CD14-positive monocyte (primary cell): ENCODE measurements at regions not wholly inside any gene's neighbourhood (a gene's known extent, or its start where the extent isn't known, plus 50 kb on each side); places are given as distances from the start of the nearest gene placed in this dataset.

Source experiments
- DNase-seq, 3 donors: peaks; one replicate each; pipeline ENCODE4 v3.0.0-alpha.2; 2011 to 2022
- H2AFZ ChIP-seq: 2 replicates; pipeline ENCODE4 v1.6.0; 2012; ENCODE audit warnings: mild to moderate bottlenecking, low read depth, low read length, inconsistent platforms; ENCODE audit not compliant: insufficient read depth, poor library complexity, severe bottlenecking
- H3K27ac ChIP-seq, 2 donors: 1 replicate in 1 of 2; 2 replicates in 1 of 2; pipeline ENCODE4 v1.5.1; 2012 to 2013; ENCODE audit warnings: low read length in 2 of 2, control low read depth in 1 of 2, inconsistent platforms in 1 of 2, low read depth in 1 of 2, mild to moderate bottlenecking in 1 of 2
- H3K27me3 ChIP-seq, 2 donors: one replicate each; pipeline versions ENCODE4 v1.6.0 to v1.6.1; 2011 to 2013; ENCODE audit warnings: low read length in 2 of 2; ENCODE audit not compliant: control insufficient read depth in 2 of 2, insufficient read depth in 2 of 2
- H3K36me3 ChIP-seq, 2 donors: replicated peaks in 1 of 2; 1 replicate in 1 of 2; 2 replicates in 1 of 2; pipeline versions ENCODE4 v1.5.1 to v1.6.1; 2012 to 2013; ENCODE audit warnings: low read length in 2 of 2, control low read depth in 1 of 2, inconsistent platforms in 1 of 2, mild to moderate bottlenecking in 1 of 2; ENCODE audit not compliant: insufficient read depth in 2 of 2, control insufficient read depth in 1 of 2
- H3K4me1 ChIP-seq, 2 donors: 1 replicate in 1 of 2; 2 replicates in 1 of 2; pipeline versions ENCODE4 v1.5.1 to v1.6.1; 2012 to 2013; ENCODE audit warnings: low read length in 2 of 2, control low read depth in 1 of 2, inconsistent platforms in 1 of 2, mild to moderate bottlenecking in 1 of 2, moderate library complexity in 1 of 2; ENCODE audit not compliant: insufficient read depth in 2 of 2, control insufficient read depth in 1 of 2
- H3K4me2 ChIP-seq: replicated peaks from 2 replicates; pipeline ENCODE3; 2012; ENCODE audit warnings: low read length, moderate library complexity, mild to moderate bottlenecking; ENCODE audit not compliant: poor library complexity, severe bottlenecking; ENCODE audit errors: extremely low read depth
- H3K4me3 ChIP-seq, 3 experiments: fragments of 200-600 bp in 1 of 3; sonication (generic) in 1 of 3; replicated peaks in 1 of 3; 1 replicate in 2 of 3; 2 replicates in 1 of 3; pipeline ENCODE4 v1.5.1; 2011 to 2013; ENCODE audit warnings: low read length in 3 of 3, mild to moderate bottlenecking in 3 of 3, control low read depth in 2 of 3, low read depth in 2 of 3, inconsistent platforms in 1 of 3, moderate library complexity in 1 of 3
- H3K79me2 ChIP-seq: 2 replicates; pipeline ENCODE4 v1.6.0; 2012; ENCODE audit warnings: mild to moderate bottlenecking, control low read depth, inconsistent platforms, low read length, moderate library complexity; ENCODE audit not compliant: insufficient read depth
- H3K9ac ChIP-seq: 2 replicates; pipeline ENCODE4 v1.6.0; 2017; ENCODE audit warnings: low read length, mild to moderate bottlenecking; ENCODE audit not compliant: insufficient read depth, poor library complexity, severe bottlenecking
- H3K9me3 ChIP-seq, 2 donors: replicated peaks in 1 of 2; 1 replicate in 1 of 2; 2 replicates in 1 of 2; pipeline versions ENCODE4 v1.5.1 to v1.6.1; 2012 to 2013; ENCODE audit warnings: low read length in 2 of 2, control low read depth in 1 of 2; ENCODE audit not compliant: control insufficient read depth in 1 of 2, insufficient read depth in 1 of 2
- H4K20me1 ChIP-seq: 2 replicates; pipeline ENCODE4 v1.6.0; 2012; ENCODE audit warnings: mild to moderate bottlenecking, low read length, control low read depth, moderate library complexity; ENCODE audit not compliant: insufficient read depth
- H3K27ac Mint-ChIP-seq, 7 donors: one replicate each; pipeline ENCODE4 v1.8.0; 2020; ENCODE audit warnings: mild to moderate bottlenecking in 7 of 7, mixed read lengths in 7 of 7, moderate library complexity in 6 of 7, inconsistent platforms in 2 of 7
- H3K27me3 Mint-ChIP-seq, 3 donors: one replicate each; pipeline ENCODE4 v1.8.0; 2021 to 2022; ENCODE audit warnings: low read depth in 3 of 3, mild to moderate bottlenecking in 3 of 3, mixed read lengths in 3 of 3, moderate library complexity in 3 of 3, inconsistent platforms in 1 of 3
- H3K36me3 Mint-ChIP-seq, 2 donors: one replicate each; pipeline ENCODE4 v1.8.0; 2020; ENCODE audit warnings: mixed read lengths in 2 of 2, inconsistent platforms in 1 of 2, mild to moderate bottlenecking in 1 of 2
- H3K4me1 Mint-ChIP-seq: one replicate; pipeline ENCODE4 v1.8.0; 2020; ENCODE audit warnings: mild to moderate bottlenecking, mixed read lengths
- H3K4me3 Mint-ChIP-seq, 2 donors: one replicate each; pipeline ENCODE4 v1.8.0; 2020; ENCODE audit warnings: mild to moderate bottlenecking in 2 of 2, mixed read lengths in 2 of 2, moderate library complexity in 1 of 2
- H3K9me3 Mint-ChIP-seq, 7 donors: one replicate each; pipeline ENCODE4 v1.8.0; 2020 to 2022; ENCODE audit warnings: mixed read lengths in 7 of 7, mild to moderate bottlenecking in 6 of 7, moderate library complexity in 6 of 7, inconsistent platforms in 2 of 7
- CTCF ChIP-seq: fragments of 200-600 bp; IDR thresholded peaks from one replicate; pipeline ENCODE4 v1.8.0; 2022; ENCODE audit warnings: antibody characterized with exemption, mild to moderate bottlenecking
- WGBS: methylation state at CpG from one replicate; pipeline ENCODE4 v1.1.5; 2013; ENCODE audit warnings: missing lambda C conversion rate; ENCODE audit not compliant: insufficient coverage; 5-methylcytosine and 5-hydroxymethylcytosine counted together
- intact Hi-C, 2 donors: fragments of 100-400 bp; cut with micrococcal nuclease; formaldehyde crosslinking; loops; one replicate each; pipeline versions ENCODE4 v1.15.0 to v1.15.1; 2023

GRCh38 chr1:4083231-4084047 lies 183.4 kb upstream of the C1orf174 start:
- H3K4me1 ChIP-seq = no peaks in the 10 kb centered on the region
- no peak for TF ChIP-seq CTCF
- H3K27ac ChIP-seq = no peak overlapping the region
- Mint-ChIP-seq H3K9me3 (peaks cover 2 to 20% (median 16%) of the 10 kb centered on the region in 7 donors), H3K27ac (no peak overlapping the region), H3K4me1 (no peaks in the 10 kb centered on the region), H3K4me3 (no peak overlapping the region), H3K36me3 (no peaks in the 10 kb centered on the region), H3K27me3 (peaks cover 0 to 2% (median 1%) of the 10 kb centered on the region in 3 donors)
- H3K36me3 ChIP-seq = no peaks in the 10 kb centered on the region
- peaks cover 0 to 19% of the 10 kb centered on the region in 2 donors for H3K9me3 ChIP-seq
- no peak overlapping the region for H2AFZ ChIP-seq
- no peaks in the 10 kb centered on the region for H3K27me3 ChIP-seq
- 84% methylated on average over 17 of the region's 18 CpGs for WGBS
- no peak for DNase-seq
- H3K9ac ChIP-seq = no peak overlapping the region
- H3K4me2 ChIP-seq = no peak overlapping the region
- intact Hi-C loops = loop anchor here in 1 of 2 donors (10.0 kb wide), 1 partner anchor 59 kb away; no protein-coding TSS in a partner anchor
- H4K20me1 ChIP-seq = no peaks in the 10 kb centered on the region
- no peaks in the 10 kb centered on the region for H3K79me2 ChIP-seq
- no peak overlapping the region for H3K4me3 ChIP-seq

GRCh38 chr1:4084048-4084431 lies 184.0 kb upstream of the C1orf174 start:
- Mint-ChIP-seq H3K9me3 (peaks cover 1 to 19% (median 17%) of the 10 kb centered on the region in 7 donors), H3K27ac (no peak overlapping the region), H3K27me3 (peaks cover 0 to 2% (median 1%) of the 10 kb centered on the region in 3 donors), H3K4me3 (no peak overlapping the region), H3K36me3 (no peaks in the 10 kb centered on the region), H3K4me1 (no peaks in the 10 kb centered on the region)
- no peaks in the 10 kb centered on the region for H3K27me3 ChIP-seq
- H3K36me3 ChIP-seq = no peaks in the 10 kb centered on the region
- no peaks in the 10 kb centered on the region for H3K4me1 ChIP-seq
- H3K9me3 ChIP-seq = peaks cover 0 to 21% of the 10 kb centered on the region in 2 donors
- H3K27ac ChIP-seq = no peak overlapping the region
- no peak for DNase-seq
- no peak overlapping the region for H3K4me3 ChIP-seq
- no peak overlapping the region for H3K4me2 ChIP-seq
- H3K79me2 ChIP-seq = no peaks in the 10 kb centered on the region
- no peak for TF ChIP-seq CTCF
- H4K20me1 ChIP-seq = no peaks in the 10 kb centered on the region
- intact Hi-C loops = loop anchor here in 1 of 2 donors (10.0 kb wide), 1 partner anchor 59 kb away; no protein-coding TSS in a partner anchor
- 85% methylated on average over 5 of the region's 6 CpGs for WGBS
- H3K9ac ChIP-seq = no peak overlapping the region
- no peak overlapping the region for H2AFZ ChIP-seq
